ENCODE measurements at regions not wholly inside any gene's neighbourhood (a gene's known extent, or its start where the extent isn't known, plus 50 kb on each side); places are given as distances from the start of the nearest gene placed in this dataset.

DNA sequence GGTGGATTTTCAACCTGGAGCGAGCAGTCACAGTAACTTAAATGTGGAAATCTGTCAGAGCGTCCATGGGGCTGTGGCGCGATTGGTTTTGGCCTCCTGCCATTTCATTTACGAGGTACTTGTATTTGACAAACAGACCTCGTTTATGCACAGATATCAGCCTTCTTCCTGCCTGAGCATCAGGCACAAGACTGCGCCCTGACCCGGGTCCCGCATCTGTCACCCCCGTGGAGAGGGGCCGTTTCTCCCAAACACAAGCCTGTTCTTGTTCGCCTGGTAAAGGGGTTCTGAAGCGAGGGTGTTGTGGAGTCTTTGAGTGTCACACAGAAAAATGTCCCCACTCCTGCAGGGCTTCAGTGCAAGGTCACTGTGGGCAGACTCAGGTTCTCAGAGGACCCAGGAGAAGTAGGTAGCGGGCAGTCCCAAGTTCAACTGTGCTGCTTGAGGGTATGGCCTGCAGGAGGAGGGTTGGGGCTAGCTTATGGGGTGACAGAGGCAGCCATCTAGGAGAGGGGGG lies 202.3 kb downstream of the URI1 start:
- Mint-ChIP-seq H3K4me1 (ENCODE audit: low read depth, unreplicated experiment) (no peaks in the 10 kb centered on the region), H3K27ac (ENCODE audit: unreplicated experiment) (no peak overlapping the region), H3K4me3 (ENCODE audit: unreplicated experiment) (no peak overlapping the region), H3K27me3 (ENCODE audit: unreplicated experiment) (no peaks in the 10 kb centered on the region), H3K9me3 (ENCODE audit: unreplicated experiment) (no peaks in the 10 kb centered on the region), H3K36me3 (ENCODE audit: unreplicated experiment) (no peaks in the 10 kb centered on the region)
- no peak for DNase-seq
- TF ChIP-seq, protein P1, sequence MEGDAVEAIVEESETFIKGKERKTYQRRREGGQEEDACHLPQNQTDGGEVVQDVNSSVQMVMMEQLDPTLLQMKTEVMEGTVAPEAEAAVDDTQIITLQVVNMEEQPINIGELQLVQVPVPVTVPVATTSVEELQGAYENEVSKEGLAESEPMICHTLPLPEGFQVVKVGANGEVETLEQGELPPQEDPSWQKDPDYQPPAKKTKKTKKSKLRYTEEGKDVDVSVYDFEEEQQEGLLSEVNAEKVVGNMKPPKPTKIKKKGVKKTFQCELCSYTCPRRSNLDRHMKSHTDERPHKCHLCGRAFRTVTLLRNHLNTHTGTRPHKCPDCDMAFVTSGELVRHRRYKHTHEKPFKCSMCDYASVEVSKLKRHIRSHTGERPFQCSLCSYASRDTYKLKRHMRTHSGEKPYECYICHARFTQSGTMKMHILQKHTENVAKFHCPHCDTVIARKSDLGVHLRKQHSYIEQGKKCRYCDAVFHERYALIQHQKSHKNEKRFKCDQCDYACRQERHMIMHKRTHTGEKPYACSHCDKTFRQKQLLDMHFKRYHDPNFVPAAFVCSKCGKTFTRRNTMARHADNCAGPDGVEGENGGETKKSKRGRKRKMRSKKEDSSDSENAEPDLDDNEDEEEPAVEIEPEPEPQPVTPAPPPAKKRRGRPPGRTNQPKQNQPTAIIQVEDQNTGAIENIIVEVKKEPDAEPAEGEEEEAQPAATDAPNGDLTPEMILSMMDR (IDR thresholded peaks at IDR 0.05; ENCODE audit: partially characterized antibody, unreplicated experiment), result no peak

DNA sequence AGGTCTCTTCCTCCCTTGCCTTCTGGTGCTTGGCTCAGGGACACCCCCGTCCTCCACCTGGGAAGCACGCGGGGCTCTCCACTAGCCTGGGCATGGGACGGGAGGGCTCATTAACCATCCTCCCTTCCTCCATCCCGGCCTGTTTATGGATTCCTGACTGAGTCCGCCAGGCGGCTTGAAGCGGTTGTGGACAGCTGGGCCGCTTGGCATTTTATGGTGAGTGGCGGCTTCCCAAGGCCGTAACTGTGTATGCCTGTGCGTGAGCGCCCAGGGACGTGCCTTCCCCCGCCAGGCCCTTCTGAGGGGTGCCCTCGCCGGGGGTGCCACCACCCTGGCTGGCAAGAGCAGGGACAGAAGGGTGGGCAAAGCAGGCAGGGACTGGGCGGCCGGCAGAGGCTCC lies 202.8 kb downstream of the URI1 start:
- H3K4me3 Mint-ChIP-seq (ENCODE audit: unreplicated experiment), result no peak overlapping the region
- H3K27ac Mint-ChIP-seq (ENCODE audit: unreplicated experiment), result no peak overlapping the region
- no peaks in the 10 kb centered on the region for H3K27me3 Mint-ChIP-seq (ENCODE audit: unreplicated experiment)
- TF ChIP-seq, protein P1 (IDR thresholded peaks at IDR 0.05; ENCODE audit: partially characterized antibody, unreplicated experiment), result no peak
- H3K9me3 Mint-ChIP-seq (ENCODE audit: unreplicated experiment), result no peaks in the 10 kb centered on the region
- DNase-seq, result no peak
- H3K36me3 Mint-ChIP-seq (ENCODE audit: unreplicated experiment), result no peaks in the 10 kb centered on the region
- no peaks in the 10 kb centered on the region for H3K4me1 Mint-ChIP-seq (ENCODE audit: low read depth, unreplicated experiment)

DNA sequence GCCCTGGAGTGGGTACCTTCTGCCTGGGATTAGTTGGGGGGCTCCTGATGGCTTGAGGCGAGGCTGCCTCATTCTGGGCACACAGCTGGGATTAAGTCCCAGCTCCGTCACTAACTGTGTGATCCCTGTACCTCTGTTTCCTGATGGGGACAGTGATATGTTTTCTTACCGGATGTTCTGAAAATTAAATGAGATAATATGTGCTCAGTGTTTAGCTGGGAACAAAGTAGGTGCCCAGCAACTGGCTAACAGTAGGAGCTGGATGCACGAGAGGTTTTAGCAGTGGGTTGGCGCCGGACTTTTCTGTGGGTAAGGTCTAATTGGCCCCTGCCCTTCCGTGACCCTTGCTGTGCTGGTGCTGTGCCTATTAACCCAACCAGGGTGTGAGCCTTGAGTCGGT lies 203.4 kb downstream of the URI1 start:
- no peak overlapping the region for H3K4me3 Mint-ChIP-seq (ENCODE audit: unreplicated experiment)
- H3K4me1 Mint-ChIP-seq (ENCODE audit: low read depth, unreplicated experiment), result no peaks in the 10 kb centered on the region
- H3K36me3 Mint-ChIP-seq (ENCODE audit: unreplicated experiment), result no peaks in the 10 kb centered on the region
- no peaks in the 10 kb centered on the region for H3K9me3 Mint-ChIP-seq (ENCODE audit: unreplicated experiment)
- TF ChIP-seq, protein P1 (IDR thresholded peaks at IDR 0.05; ENCODE audit: partially characterized antibody, unreplicated experiment), result no peak
- H3K27ac Mint-ChIP-seq (ENCODE audit: unreplicated experiment), result no peak overlapping the region
- no peak for DNase-seq
- H3K27me3 Mint-ChIP-seq (ENCODE audit: unreplicated experiment), result no peaks in the 10 kb centered on the region

DNA sequence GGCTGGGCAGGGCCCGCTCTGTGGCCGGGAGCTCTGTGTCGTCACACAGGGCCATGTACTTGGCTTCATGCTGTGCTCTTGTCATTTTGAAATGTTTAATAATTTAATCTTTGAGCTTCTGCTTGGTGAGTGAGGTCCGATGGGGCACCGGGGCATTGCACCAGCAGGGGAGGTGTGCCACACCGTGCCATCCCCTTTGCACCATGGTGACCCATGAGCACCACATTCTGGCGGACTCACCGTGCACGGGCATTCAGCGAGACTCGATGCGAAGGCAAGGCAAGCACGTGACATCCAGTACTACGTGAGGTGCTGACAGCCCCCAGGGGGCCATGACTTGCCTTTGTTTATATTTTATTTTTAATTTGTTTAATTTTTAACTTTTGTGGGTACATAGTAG lies 204.3 kb downstream of the URI1 start:
- Mint-ChIP-seq H3K27me3 (ENCODE audit: unreplicated experiment) (no peaks in the 10 kb centered on the region), H3K4me1 (ENCODE audit: low read depth, unreplicated experiment) (no peaks in the 10 kb centered on the region), H3K4me3 (ENCODE audit: unreplicated experiment) (no peak overlapping the region), H3K36me3 (ENCODE audit: unreplicated experiment) (no peaks in the 10 kb centered on the region), H3K9me3 (ENCODE audit: unreplicated experiment) (no peaks in the 10 kb centered on the region), H3K27ac (ENCODE audit: unreplicated experiment) (no peak overlapping the region)
- no peak for DNase-seq
- TF ChIP-seq, protein P1 (IDR thresholded peaks at IDR 0.05; ENCODE audit: partially characterized antibody, unreplicated experiment), result no peak

DNA sequence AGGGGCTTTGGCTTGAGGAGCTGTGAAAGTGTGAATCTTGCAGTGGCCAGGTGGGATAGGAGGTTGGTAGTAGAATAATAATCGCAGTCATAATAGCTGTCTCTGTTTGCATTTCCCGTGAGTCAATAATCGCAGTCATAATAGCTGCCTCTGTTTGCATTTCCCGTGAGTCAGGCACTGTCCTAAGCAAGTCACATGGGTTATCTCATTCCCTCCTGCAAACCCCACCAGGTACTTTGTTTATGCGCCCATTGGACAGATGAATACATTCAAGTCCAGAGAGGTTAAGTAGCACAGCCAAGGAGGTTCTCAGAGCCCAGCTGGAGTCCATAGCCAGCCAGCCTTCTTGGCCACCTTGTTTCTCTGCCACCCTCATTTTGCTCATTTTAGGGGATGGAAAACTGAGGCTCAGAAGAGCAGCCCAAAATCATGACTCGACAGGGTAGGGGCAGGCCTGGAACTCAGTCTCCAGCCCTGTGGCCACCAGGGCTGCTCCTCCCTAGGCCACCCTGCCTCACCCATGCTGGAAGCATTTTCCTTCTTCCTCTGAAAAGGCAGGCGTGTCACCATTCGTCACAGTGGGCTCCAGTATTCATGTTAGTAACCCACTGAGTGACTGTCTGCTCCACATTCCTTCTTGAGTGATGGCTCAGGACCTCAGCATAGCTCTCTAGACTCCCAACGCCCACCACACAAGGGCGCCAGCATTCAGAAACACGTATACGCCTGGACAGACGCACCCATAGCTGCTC lies 206.2 kb downstream of the URI1 start:
- Mint-ChIP-seq H3K4me1 (ENCODE audit: low read depth, unreplicated experiment) (no peaks in the 10 kb centered on the region), H3K27ac (ENCODE audit: unreplicated experiment) (no peak overlapping the region), H3K4me3 (ENCODE audit: unreplicated experiment) (no peak overlapping the region), H3K36me3 (ENCODE audit: unreplicated experiment) (no peaks in the 10 kb centered on the region), H3K27me3 (ENCODE audit: unreplicated experiment) (no peaks in the 10 kb centered on the region), H3K9me3 (ENCODE audit: unreplicated experiment) (no peaks in the 10 kb centered on the region)
- TF ChIP-seq, protein P1 (IDR thresholded peaks at IDR 0.05; ENCODE audit: partially characterized antibody, unreplicated experiment), result no peak
- DNase-seq, result no peak
